SK-N-DZ (cell line): ENCODE measurements at regions not wholly inside any gene's neighbourhood (a gene's known extent, or its start where the extent isn't known, plus 50 kb on each side); places are given as distances from the start of the nearest gene placed in this dataset.
A peak's percentile ranks its signal among the peaks of the same experiment; 100 is the strongest.

Experiments
- DNase-seq: peaks from one replicate; pipeline ENCODE4 v3.0.0-alpha.2; 2015; ENCODE audit warnings: low spot score

DNA sequence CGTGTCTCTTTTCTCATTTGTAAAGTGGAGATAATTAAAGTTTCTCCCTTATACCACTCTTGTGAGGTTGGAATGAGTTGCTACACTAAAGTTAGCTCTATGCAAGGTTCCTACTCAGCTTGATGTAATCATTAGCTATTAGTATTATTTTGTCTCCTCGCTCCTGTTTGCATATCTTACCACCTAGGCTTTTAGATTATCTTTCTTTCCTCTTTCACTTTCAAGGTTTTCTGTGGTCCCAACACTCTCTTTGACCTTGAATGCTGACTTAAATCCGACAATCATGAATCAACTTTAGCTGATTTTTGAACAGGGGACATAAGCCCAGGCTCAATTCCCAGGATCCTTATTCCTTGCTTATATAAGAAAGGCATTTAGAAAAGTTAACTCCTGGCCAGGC is 769.7 kb upstream of the GRM7 start:
- no peak for DNase-seq

DNA sequence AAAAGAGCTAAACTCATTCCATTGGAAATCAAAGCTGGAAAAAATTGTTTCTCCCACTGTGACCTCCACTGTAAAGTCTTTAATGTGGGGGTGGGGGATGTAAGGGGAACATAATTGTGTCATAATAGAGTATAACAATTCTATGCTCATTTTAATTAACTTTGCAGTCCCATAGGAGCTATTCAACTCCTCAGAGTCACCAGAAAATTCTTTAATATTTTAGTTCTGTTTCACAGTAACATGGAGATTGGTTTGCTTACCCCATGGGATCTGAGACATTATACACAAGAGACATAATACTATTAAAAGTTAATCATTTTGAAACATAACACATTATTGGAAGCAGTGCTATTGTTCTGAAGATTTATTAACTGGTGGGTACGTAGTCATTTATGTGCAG is 765.9 kb upstream of the GRM7 start:
- no peak for DNase-seq

- DNase-seq: no peak
Observed at GRCh38 chr3:6097021-6097420, 763.9 kb upstream of the GRM7 start.

DNA sequence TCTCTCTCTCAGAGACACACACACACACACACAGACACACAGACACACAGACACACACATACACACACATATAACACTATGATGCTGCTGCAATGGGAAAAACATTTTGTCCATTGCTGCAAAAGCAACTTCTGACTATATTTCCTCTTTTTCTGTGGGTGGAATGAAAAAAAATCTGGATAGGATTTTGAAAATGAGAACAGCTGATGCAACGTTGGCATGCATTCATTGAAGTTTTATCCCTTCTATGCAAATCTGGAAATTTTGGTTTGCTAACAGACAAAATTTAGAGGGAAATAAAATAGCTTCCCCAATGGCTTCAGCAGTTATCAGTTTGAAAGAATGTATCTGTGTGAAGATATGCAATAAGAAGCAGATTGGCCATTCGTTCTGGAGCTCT is 763.4 kb upstream of the GRM7 start:
- DNase-seq: no peak

- DNase-seq: no peak
Observed at GRCh38 chr3:6098516-6099157, 762.3 kb upstream of the GRM7 start.

GRCh38 chr3:6099458-6100075 is 761.3 kb upstream of the GRM7 start:
- no peak for DNase-seq

GRCh38 chr3:6105187-6105586 is 755.7 kb upstream of the GRM7 start:
- no peak for DNase-seq

DNA sequence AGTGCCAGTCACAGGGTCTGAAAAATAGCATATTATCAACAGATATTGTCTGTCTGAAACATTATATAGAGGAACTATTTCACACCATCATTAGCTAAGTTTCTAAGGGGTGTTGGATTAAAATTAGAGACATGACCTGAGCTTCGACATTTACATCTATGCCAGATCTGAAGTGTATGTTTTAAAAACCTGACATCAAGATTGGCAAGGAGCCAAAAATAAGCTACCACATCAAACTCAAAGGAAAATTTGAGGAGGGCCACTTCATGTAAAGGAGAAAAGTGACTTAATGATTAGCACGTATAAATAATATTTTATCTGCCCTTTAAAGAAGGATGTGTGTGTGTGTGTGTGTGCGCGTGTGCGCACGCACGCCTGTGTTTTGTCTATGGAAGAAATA is 752.0 kb upstream of the GRM7 start:
- DNase-seq: no peak

- no peak for DNase-seq
Observed at GRCh38 chr3:6110451-6110850, 750.5 kb upstream of the GRM7 start.

DNA sequence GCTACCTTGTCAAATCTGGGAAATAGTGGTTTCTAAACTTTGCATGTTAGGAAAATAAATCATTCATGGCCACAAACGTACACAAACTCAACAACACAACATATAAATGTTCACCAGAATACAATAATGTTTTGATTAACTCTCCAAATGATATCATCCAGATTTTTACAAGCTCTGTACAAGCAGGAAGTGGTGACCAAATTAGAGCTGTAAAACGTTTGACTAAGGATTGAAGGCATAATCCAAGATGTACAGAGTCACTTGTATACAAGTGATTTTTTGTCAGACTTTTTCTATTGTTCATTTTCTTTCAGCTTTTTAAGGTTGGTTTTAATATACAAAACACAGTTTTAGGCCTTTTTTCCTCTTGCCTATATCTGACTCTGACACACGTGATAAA is 748.4 kb upstream of the GRM7 start:
- DNase-seq: no peak

GRCh38 chr3:6113338-6113737 is 747.6 kb upstream of the GRM7 start:
- DNase-seq: no peak

DNA sequence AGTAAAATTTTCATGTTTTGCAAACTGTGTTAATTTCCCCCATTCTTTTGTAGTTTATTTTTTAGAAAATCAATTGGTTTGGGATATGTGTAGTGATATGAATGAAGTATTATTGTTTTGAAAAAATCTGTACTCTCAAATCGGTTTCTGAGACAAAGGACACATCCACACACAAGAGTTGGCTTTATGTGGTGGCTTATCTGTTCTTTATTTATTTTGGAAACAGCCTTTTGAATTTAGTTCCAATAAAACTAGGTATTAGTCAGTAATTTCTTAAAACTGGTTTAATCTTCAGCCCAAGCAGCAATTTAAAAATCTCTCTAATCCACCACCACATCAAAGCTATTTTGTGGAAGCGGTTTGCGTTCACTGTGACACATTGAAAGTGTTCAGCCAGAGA is 741.5 kb upstream of the GRM7 start:
- DNase-seq: no peak

DNA sequence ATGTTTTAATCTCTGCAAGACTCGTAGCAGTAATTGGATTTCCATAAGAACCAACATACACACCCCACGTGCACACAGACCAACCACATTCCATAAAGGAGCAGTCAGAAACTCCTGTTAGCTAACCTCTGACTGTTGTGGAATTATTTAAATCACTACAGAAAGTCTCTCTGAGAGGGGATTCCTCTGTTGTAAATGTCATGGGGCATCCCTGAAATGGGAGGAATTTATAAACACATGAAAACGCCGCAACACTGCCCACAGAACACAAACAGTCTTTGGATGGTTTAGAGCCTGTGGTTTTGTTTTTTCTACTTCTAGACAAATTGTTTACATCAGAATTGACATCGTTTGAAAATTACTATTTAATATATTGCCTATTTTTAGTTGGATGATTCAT is 740.1 kb upstream of the GRM7 start:
- no peak for DNase-seq

DNA sequence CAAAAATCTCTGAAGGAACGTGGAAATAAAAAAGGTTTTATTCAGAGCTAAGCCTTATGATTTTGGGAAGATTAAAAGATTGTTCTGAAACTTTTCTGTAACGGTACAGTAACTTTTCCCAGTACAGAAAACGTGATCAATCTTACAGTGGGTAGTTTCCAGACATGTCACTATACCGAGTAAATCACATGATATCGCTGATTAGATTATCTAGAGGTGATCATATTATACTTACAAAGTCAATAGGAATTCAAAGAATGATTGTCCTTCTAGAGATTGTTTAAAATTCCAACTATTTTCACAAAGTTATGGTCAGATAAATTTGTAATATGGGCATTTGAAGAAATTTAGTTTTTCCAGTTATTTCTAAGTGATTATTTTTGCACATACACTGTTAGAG is 736.0 kb upstream of the GRM7 start:
- DNase-seq: no peak

GRCh38 chr3:6125520-6125919 is 735.4 kb upstream of the GRM7 start:
- no peak for DNase-seq

GRCh38 chr3:6132684-6133432 is 728.1 kb upstream of the GRM7 start:
- DNase-seq: peak; percentile 7

DNA sequence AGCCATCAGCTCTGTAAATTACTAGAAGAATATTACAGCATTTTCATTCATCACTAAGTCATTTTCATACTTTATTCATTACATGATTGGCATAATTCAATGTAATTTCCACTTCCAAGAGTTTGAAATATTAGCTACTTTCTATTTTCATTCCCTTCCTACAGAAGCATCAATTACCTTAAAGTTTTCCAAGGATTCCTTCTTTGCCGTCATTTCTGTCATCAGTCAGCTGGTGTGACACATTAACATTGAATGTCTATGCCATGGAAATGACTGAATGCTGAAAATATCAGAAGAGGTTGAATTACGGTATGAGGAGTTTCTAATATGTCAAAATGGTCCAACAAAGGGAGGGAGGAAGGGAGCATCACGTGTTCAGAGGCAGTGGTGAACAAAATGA is 718.2 kb upstream of the GRM7 start:
- no peak for DNase-seq

- no peak for DNase-seq
Observed at GRCh38 chr3:6147883-6148282, 713.0 kb upstream of the GRM7 start.

DNA sequence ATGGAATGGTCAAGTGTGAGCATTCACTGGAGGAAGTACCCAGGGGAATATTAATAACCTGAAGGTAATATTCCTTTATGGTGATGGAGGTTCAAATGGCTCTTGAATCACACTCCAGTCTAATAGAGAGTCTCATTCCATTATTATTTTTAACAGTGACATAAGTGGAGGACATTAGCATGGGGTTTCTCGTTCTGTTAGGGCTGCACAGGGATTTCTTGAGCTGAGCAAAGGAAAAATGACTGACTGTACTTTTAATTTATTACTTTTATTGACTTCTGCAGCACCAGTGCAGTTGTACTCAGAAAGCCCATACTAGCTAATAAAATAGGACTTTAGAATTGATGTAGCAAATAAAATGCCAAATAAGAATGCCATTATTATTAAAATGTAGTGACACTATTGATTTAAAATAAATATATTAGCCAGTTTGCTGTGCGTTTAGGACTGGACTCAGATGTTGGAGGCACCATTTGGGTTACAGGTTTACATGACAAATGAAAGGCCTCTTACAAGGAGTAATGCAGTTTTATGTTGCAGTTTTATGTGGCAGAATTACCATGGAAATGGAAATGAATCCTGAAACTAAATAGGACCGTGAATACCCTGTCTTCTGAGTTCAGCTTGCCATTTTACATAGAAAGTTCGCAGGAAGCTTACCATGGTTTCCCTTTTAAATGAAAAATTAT is 705.1 kb upstream of the GRM7 start:
- no peak for DNase-seq

DNA sequence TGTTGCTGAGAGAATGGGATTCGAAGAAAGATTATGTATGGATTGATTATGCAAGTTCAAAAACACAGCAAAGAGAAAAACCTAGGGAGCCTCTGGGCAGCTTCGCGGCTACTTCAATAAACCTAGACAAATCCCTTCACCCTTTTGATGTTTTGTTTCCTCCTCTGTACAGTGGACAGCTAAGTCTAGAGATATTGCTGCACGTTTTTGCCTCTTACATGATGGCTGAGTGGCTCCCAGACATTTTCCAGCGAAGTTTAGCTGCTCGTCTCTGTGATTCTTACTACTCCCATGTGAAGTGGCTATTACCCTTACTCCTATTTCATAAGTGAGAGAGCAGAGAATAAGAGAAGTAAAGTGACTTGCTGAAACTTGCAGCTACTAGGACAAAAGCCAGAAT is 695.0 kb upstream of the GRM7 start:
- DNase-seq: no peak

GRCh38 chr3:6168256-6168655 is 692.7 kb upstream of the GRM7 start:
- DNase-seq: no peak

DNA sequence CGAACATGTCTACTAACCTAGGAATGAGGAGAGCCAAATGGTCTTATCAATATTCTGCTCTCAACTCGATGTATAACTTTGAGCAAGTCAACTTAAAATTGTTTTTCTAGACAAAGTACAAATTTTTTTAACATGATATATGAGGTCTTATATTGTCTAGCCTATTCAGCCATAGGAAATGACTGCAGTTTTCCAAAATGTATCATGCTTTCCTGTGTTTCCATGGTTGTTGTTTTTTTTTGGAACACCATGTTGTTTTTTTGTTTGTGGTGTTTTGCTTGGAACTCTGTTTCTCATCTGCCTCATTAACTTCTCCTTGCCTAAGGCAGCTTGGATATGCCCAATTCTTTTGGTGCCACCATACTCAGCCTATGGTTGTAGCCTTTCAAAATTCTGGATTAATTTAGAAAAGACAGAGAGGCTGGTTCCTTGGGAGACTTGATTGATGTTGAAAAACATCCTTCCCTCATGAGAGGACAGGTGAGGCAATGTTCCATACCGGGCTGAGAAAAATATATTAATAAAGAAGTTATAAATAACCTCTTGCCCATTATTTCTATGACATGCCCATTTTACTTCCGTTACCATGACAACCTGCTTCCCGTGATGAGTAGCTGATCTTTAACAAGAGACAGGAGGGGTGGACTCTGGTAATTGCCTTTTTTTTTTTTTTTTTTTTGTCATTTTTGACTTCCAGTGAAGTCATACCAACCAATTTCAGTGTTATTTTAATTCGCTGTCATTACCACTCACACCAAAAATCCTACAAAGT is 687.9 kb upstream of the GRM7 start:
- no peak for DNase-seq
